ENCODE measurements at regions not wholly inside any gene's neighbourhood (a gene's known extent, or its start where the extent isn't known, plus 50 kb on each side); places are given as distances from the start of the nearest gene placed in this dataset.

GRCh38 chr4:111018216-111018615, 395.3 kb upstream of the PITX2 start:
- ATAC-seq (ENCODE audit: insufficient read depth, low read depth), result no peak
- H2AFZ ChIP-seq (ENCODE audit: low read depth, low read length), result no peak overlapping the region
- H3K4me2 ChIP-seq (ENCODE audit: insufficient read depth, low read length), result no peak overlapping the region
- H3K79me2 ChIP-seq (ENCODE audit: insufficient read depth, low read length), result no peaks in the 10 kb centered on the region
- H3K27ac ChIP-seq (ENCODE audit: low read length), result no peak overlapping the region
- H3K27me3 ChIP-seq (ENCODE audit: insufficient read depth, low read length, poor library complexity), result peaks cover 3% of the 10 kb centered on the region
- no peaks in the 10 kb centered on the region for H3K9me3 ChIP-seq (ENCODE audit: insufficient read depth, low read length, severe bottlenecking)
- H4K20me1 ChIP-seq (ENCODE audit: insufficient read depth, low read length), result no peaks in the 10 kb centered on the region
- TF ChIP-seq EZH2 (IDR thresholded peaks at IDR 0.05; ENCODE audit: borderline replicate concordance, low read depth, low read length, severe bottlenecking), result no peak
- TF ChIP-seq CTCF (IDR thresholded peaks at IDR 0.05; ENCODE audit: borderline replicate concordance, extremely low read depth, low read length, poor library complexity, severe bottlenecking), result no peak
- no peak overlapping the region for H3K4me3 ChIP-seq (ENCODE audit: low read depth in 1 of 2, low read length in 2 of 2)
- H3K9ac ChIP-seq (ENCODE audit: low read depth, low read length), result no peak overlapping the region
- no peaks in the 10 kb centered on the region for H3K4me1 ChIP-seq (ENCODE audit: insufficient read depth, low read length)
- no peak for DNase-seq
- no peaks in the 10 kb centered on the region for H3K36me3 ChIP-seq (ENCODE audit: insufficient read depth, low read length)

GRCh38 chr4:111020476-111020875, 397.6 kb upstream of the PITX2 start:
- H3K36me3 ChIP-seq (ENCODE audit: insufficient read depth, low read length), result no peaks in the 10 kb centered on the region
- no peak overlapping the region for H2AFZ ChIP-seq (ENCODE audit: low read depth, low read length)
- no peak overlapping the region for H3K4me2 ChIP-seq (ENCODE audit: insufficient read depth, low read length)
- ATAC-seq (ENCODE audit: insufficient read depth, low read depth) (no peak), DNase-seq (no peak)
- no peaks in the 10 kb centered on the region for H3K4me1 ChIP-seq (ENCODE audit: insufficient read depth, low read length)
- no peaks in the 10 kb centered on the region for H3K79me2 ChIP-seq (ENCODE audit: insufficient read depth, low read length)
- no peak for TF ChIP-seq EZH2 (IDR thresholded peaks at IDR 0.05; ENCODE audit: borderline replicate concordance, low read depth, low read length, severe bottlenecking)
- no peak for TF ChIP-seq CTCF (IDR thresholded peaks at IDR 0.05; ENCODE audit: borderline replicate concordance, extremely low read depth, low read length, poor library complexity, severe bottlenecking)
- no peak overlapping the region for H3K9ac ChIP-seq (ENCODE audit: low read depth, low read length)
- H3K27me3 ChIP-seq (ENCODE audit: insufficient read depth, low read length, poor library complexity), result peaks cover 3% of the 10 kb centered on the region
- no peak overlapping the region for H3K27ac ChIP-seq (ENCODE audit: low read length)
- H3K4me3 ChIP-seq (ENCODE audit: low read depth in 1 of 2, low read length in 2 of 2), result no peak overlapping the region
- no peaks in the 10 kb centered on the region for H3K9me3 ChIP-seq (ENCODE audit: insufficient read depth, low read length, severe bottlenecking)
- H4K20me1 ChIP-seq (ENCODE audit: insufficient read depth, low read length), result no peaks in the 10 kb centered on the region

GRCh38 chr4:111020961-111021360, 398.1 kb upstream of the PITX2 start:
- H3K4me1 ChIP-seq (ENCODE audit: insufficient read depth, low read length), result no peaks in the 10 kb centered on the region
- no peaks in the 10 kb centered on the region for H3K9me3 ChIP-seq (ENCODE audit: insufficient read depth, low read length, severe bottlenecking)
- no peak for DNase-seq
- no peak overlapping the region for H3K9ac ChIP-seq (ENCODE audit: low read depth, low read length)
- no peaks in the 10 kb centered on the region for H4K20me1 ChIP-seq (ENCODE audit: insufficient read depth, low read length)
- no peak overlapping the region for H3K27ac ChIP-seq (ENCODE audit: low read length)
- TF ChIP-seq EZH2 (IDR thresholded peaks at IDR 0.05; ENCODE audit: borderline replicate concordance, low read depth, low read length, severe bottlenecking) (no peak), CTCF (IDR thresholded peaks at IDR 0.05; ENCODE audit: borderline replicate concordance, extremely low read depth, low read length, poor library complexity, severe bottlenecking) (no peak)
- H3K79me2 ChIP-seq (ENCODE audit: insufficient read depth, low read length), result no peaks in the 10 kb centered on the region
- no peak for ATAC-seq (ENCODE audit: insufficient read depth, low read depth)
- H3K36me3 ChIP-seq (ENCODE audit: insufficient read depth, low read length), result no peaks in the 10 kb centered on the region
- H3K27me3 ChIP-seq (ENCODE audit: insufficient read depth, low read length, poor library complexity), result peaks cover 3% of the 10 kb centered on the region
- H2AFZ ChIP-seq (ENCODE audit: low read depth, low read length), result no peak overlapping the region
- H3K4me2 ChIP-seq (ENCODE audit: insufficient read depth, low read length), result no peak overlapping the region
- no peak overlapping the region for H3K4me3 ChIP-seq (ENCODE audit: low read depth in 1 of 2, low read length in 2 of 2)

GRCh38 chr4:111022758-111023157, 399.9 kb upstream of the PITX2 start:
- no peak overlapping the region for H3K9ac ChIP-seq (ENCODE audit: low read depth, low read length)
- ATAC-seq (ENCODE audit: insufficient read depth, low read depth) (no peak), DNase-seq (no peak)
- H2AFZ ChIP-seq (ENCODE audit: low read depth, low read length), result no peak overlapping the region
- H3K27me3 ChIP-seq (ENCODE audit: insufficient read depth, low read length, poor library complexity), result no peaks in the 10 kb centered on the region
- no peaks in the 10 kb centered on the region for H4K20me1 ChIP-seq (ENCODE audit: insufficient read depth, low read length)
- no peak overlapping the region for H3K4me3 ChIP-seq (ENCODE audit: low read depth in 1 of 2, low read length in 2 of 2)
- H3K27ac ChIP-seq (ENCODE audit: low read length), result no peak overlapping the region
- H3K36me3 ChIP-seq (ENCODE audit: insufficient read depth, low read length), result no peaks in the 10 kb centered on the region
- no peak for TF ChIP-seq EZH2 (IDR thresholded peaks at IDR 0.05; ENCODE audit: borderline replicate concordance, low read depth, low read length, severe bottlenecking)
- no peak for TF ChIP-seq CTCF (IDR thresholded peaks at IDR 0.05; ENCODE audit: borderline replicate concordance, extremely low read depth, low read length, poor library complexity, severe bottlenecking)
- no peaks in the 10 kb centered on the region for H3K79me2 ChIP-seq (ENCODE audit: insufficient read depth, low read length)
- H3K9me3 ChIP-seq (ENCODE audit: insufficient read depth, low read length, severe bottlenecking), result no peaks in the 10 kb centered on the region
- no peaks in the 10 kb centered on the region for H3K4me1 ChIP-seq (ENCODE audit: insufficient read depth, low read length)
- H3K4me2 ChIP-seq (ENCODE audit: insufficient read depth, low read length), result no peak overlapping the region

Measured in DND-41 (cell line).